ENCODE measurements at regions not wholly inside any gene's neighbourhood (a gene's known extent, or its start where the extent isn't known, plus 50 kb on each side); places are given as distances from the start of the nearest gene placed in this dataset.

DNA sequence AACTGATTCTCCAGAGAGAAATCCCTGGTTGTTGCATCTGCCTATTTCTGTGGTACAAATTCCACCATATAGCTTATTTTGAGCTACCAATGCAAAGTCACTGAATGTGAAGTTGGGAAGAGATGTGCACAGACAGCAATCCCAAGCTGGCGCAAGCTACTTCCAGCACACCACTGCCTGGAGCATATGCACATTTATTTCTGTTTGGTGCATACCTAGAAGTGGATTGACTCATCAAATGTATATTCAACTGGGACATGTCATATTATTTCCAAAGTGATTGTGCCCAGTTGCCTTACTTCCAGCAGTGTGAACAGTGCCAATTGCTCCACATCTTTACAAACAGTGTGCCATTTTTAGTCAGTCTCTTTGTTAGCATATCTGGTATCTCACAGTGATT lies 58.2 kb upstream of the PLD5 start:
- H3K4me3 ChIP-seq (ENCODE audit: control insufficient read depth, low read depth, low read length) = no peak overlapping the region
- TF ChIP-seq, protein P1, sequence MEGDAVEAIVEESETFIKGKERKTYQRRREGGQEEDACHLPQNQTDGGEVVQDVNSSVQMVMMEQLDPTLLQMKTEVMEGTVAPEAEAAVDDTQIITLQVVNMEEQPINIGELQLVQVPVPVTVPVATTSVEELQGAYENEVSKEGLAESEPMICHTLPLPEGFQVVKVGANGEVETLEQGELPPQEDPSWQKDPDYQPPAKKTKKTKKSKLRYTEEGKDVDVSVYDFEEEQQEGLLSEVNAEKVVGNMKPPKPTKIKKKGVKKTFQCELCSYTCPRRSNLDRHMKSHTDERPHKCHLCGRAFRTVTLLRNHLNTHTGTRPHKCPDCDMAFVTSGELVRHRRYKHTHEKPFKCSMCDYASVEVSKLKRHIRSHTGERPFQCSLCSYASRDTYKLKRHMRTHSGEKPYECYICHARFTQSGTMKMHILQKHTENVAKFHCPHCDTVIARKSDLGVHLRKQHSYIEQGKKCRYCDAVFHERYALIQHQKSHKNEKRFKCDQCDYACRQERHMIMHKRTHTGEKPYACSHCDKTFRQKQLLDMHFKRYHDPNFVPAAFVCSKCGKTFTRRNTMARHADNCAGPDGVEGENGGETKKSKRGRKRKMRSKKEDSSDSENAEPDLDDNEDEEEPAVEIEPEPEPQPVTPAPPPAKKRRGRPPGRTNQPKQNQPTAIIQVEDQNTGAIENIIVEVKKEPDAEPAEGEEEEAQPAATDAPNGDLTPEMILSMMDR (conservative IDR thresholded peaks at IDR 0.05; ENCODE audit: control insufficient read depth, insufficient read depth, low read depth, low read length) = no peak
- DNase-seq (ENCODE audit: low read depth) = no peak

- DNase-seq (ENCODE audit: low read depth) = no peak
- no peak overlapping the region for H3K4me3 ChIP-seq (ENCODE audit: control insufficient read depth, low read depth, low read length)
- TF ChIP-seq, protein P1 (conservative IDR thresholded peaks at IDR 0.05; ENCODE audit: control insufficient read depth, insufficient read depth, low read depth, low read length) = no peak
Measured at GRCh38 chr1:242579528-242580235, 55.2 kb upstream of the PLD5 start.

Measured in fibroblast of mammary gland (primary cell).